Spleen (tissue), 11 donors: ENCODE measurements at regions not wholly inside any gene's neighbourhood (a gene's known extent, or its start where the extent isn't known, plus 50 kb on each side); places are given as distances from the start of the nearest gene placed in this dataset.

ENCODE experiments used
- DNase-seq: peaks from one replicate; pipeline ENCODE4 v3.0.0-alpha.2; 2020
- H3K27ac ChIP-seq, 8 donors: fragments of 200-600 bp; sonication (generic) in 7 of 8; 1 replicate in 4 of 8; 2 replicates in 4 of 8; pipeline versions ENCODE4 v1.5.0 to v1.8.0; 2016 to 2021; ENCODE audit warnings: inconsistent platforms in 4 of 8, mild to moderate bottlenecking in 4 of 8, moderate library complexity in 1 of 8
- H3K27me3 ChIP-seq, 7 donors: fragments of 200-600 bp; sonication (generic) in 6 of 7; replicated peaks in 1 of 7; 1 replicate in 4 of 7; 2 replicates in 3 of 7; pipeline versions ENCODE4 v1.5.0 to v1.8.0; 2016 to 2021; ENCODE audit warnings: inconsistent platforms in 3 of 7, mild to moderate bottlenecking in 1 of 7
- H3K36me3 ChIP-seq, 6 donors: fragments of 200-600 bp; sonication (generic) in 5 of 6; 1 replicate in 4 of 6; 2 replicates in 2 of 6; pipeline versions ENCODE4 v1.5.0 to v1.8.0; 2016 to 2021; ENCODE audit warnings: inconsistent platforms in 2 of 6
- H3K4me1 ChIP-seq, 6 donors: fragments of 200-600 bp; sonication (generic) in 5 of 6; 1 replicate in 3 of 6; 2 replicates in 3 of 6; pipeline versions ENCODE4 v1.5.0 to v1.8.0; 2016 to 2021; ENCODE audit warnings: inconsistent platforms in 3 of 6
- H3K4me3 ChIP-seq, 8 donors: fragments of 200-600 bp; sonication (generic) in 7 of 8; 1 replicate in 4 of 8; 2 replicates in 4 of 8; pipeline versions ENCODE4 v1.5.0 to v1.8.0; 2016 to 2021; ENCODE audit warnings: inconsistent platforms in 4 of 8, mild to moderate bottlenecking in 4 of 8, moderate library complexity in 2 of 8
- H3K9me3 ChIP-seq, 8 donors: fragments of 200-600 bp; sonication (generic) in 7 of 8; 1 replicate in 4 of 8; 2 replicates in 4 of 8; pipeline versions ENCODE4 v1.5.0 to v1.8.0; 2016 to 2021; ENCODE audit warnings: inconsistent platforms in 4 of 8
- CTCF ChIP-seq, 11 experiments: fragments of 200-600 bp in 7 of 11; fragments of 450-650 bp in 4 of 11; sonication (generic) in 4 of 11; IDR thresholded peaks in 8 of 11; conservative IDR thresholded peaks in 3 of 11; 1 replicate in 7 of 11; 2 replicates in 4 of 11; pipeline versions ENCODE4 v1.4.0 to v1.8.0; 2016 to 2021; ENCODE audit warnings: antibody characterized with exemption in 11 of 11, inconsistent platforms in 4 of 11, mild to moderate bottlenecking in 1 of 11
- POLR2A ChIP-seq, 3 donors: fragments of 450-650 bp; IDR thresholded peaks; one replicate each; pipeline ENCODE4 v1.5.1; 2017; ENCODE audit warnings: antibody characterized with exemption in 3 of 3, mild to moderate bottlenecking in 1 of 3
- POLR2AphosphoS5 ChIP-seq, 3 donors: sonication (generic); formaldehyde crosslinking; IDR thresholded peaks; one replicate each; pipeline ENCODE4 v1.5.1; 2017; ENCODE audit warnings: antibody characterized with exemption in 3 of 3
- WGBS, 5 donors: extraction: QIAGEN DNeasy Blood & Tissue Kit in 3 of 5; methylation state at CpG; one replicate each; pipeline versions ENCODE4 v1.1.5 to v1.1.7; 2013 to 2018; 5-methylcytosine and 5-hydroxymethylcytosine counted together
- intact Hi-C: fragments of 100-400 bp; cut with DNase I; formaldehyde crosslinking; loops from one replicate; pipeline ENCODE4 v1.15.0; 2023; ENCODE audit warnings: low total_unique reads
- donor health status: healthy with polysubstance abuse.
- donor health status: DM: no; HTN: no; CAD: no; lungs with moderate emphysema.
- donor health status: DM: no; HTN: no; CAD: no.
- donor health status: Bipolar disorder and iron deficiency.
- donor health status: healthy.
- donor health status: DM: no; HTN: no; CAD: no.
- donor health status: DM: yes; HTN: yes; CAD: no.

GRCh38 chrY:19405598-19405997 lies 338.9 kb downstream of the KDM5D start:
- 79 to 87% (median 87%) methylated on average over 4 of the region's 4 CpGs; no CpG with 5 or more reads in 2 of the 5 donors for WGBS, 5 donors
- intact Hi-C loops: no loop called here

GRCh38 chrY:19392876-19393275 lies 351.6 kb downstream of the KDM5D start:
- Histone ChIP-seq H3K36me3 (no peaks in the 10 kb centered on the region), H3K9me3 (no peaks in the 10 kb centered on the region), H3K4me1 (no peaks in the 10 kb centered on the region), H3K27ac (no peak overlapping the region), H3K4me3 (no peak overlapping the region), H3K27me3 (no peaks in the 10 kb centered on the region)
- DNase-seq: no peak
- TF ChIP-seq POLR2AphosphoS5 (IDR thresholded peaks at IDR 0.05) (no peak), CTCF (IDR thresholded peaks at IDR 0.05 in 8 of 11, conservative IDR thresholded peaks at IDR 0.05 in 3 of 11) (no peak), POLR2A (IDR thresholded peaks at IDR 0.05) (no peak)
- intact Hi-C loops: no loop called here

More at GRCh38 chrY:19405598-19405997, 338.9 kb downstream of the KDM5D start:
- TF ChIP-seq POLR2AphosphoS5 (IDR thresholded peaks at IDR 0.05): no peak
- TF ChIP-seq CTCF (IDR thresholded peaks at IDR 0.05 in 8 of 11, conservative IDR thresholded peaks at IDR 0.05 in 3 of 11): no peak
- no peak for TF ChIP-seq POLR2A (IDR thresholded peaks at IDR 0.05)
- no peak for DNase-seq
- Histone ChIP-seq H3K9me3 (no peaks in the 10 kb centered on the region), H3K4me1 (no peaks in the 10 kb centered on the region), H3K27ac (no peak overlapping the region), H3K36me3 (no peaks in the 10 kb centered on the region), H3K27me3 (no peaks in the 10 kb centered on the region), H3K4me3 (no peak overlapping the region)

- H3K36me3 ChIP-seq: no peaks in the 10 kb centered on the region
- H3K9me3 ChIP-seq: no peaks in the 10 kb centered on the region
- DNase-seq: no peak
- H3K4me3 ChIP-seq: no peak overlapping the region
- 75 to 90% (median 85%) methylated on average over 1 of the region's 1 CpG; no CpG with 5 or more reads in 2 of the 5 donors for WGBS, 5 donors
- intact Hi-C loops: no loop called here
- H3K4me1 ChIP-seq: no peaks in the 10 kb centered on the region
- no peak overlapping the region for H3K27ac ChIP-seq
- no peak for TF ChIP-seq POLR2AphosphoS5 (IDR thresholded peaks at IDR 0.05)
- TF ChIP-seq POLR2A (IDR thresholded peaks at IDR 0.05): no peak
- TF ChIP-seq CTCF (IDR thresholded peaks at IDR 0.05 in 8 of 11, conservative IDR thresholded peaks at IDR 0.05 in 3 of 11): no peak
- H3K27me3 ChIP-seq: no peaks in the 10 kb centered on the region
These were observed 352.6 kb downstream of the KDM5D start for GRCh38 chrY:19391922-19392321.

GRCh38 chrY:19365321-19365720 lies 379.2 kb downstream of the KDM5D start:
- no peaks in the 10 kb centered on the region for H3K36me3 ChIP-seq
- TF ChIP-seq CTCF (IDR thresholded peaks at IDR 0.05 in 8 of 11, conservative IDR thresholded peaks at IDR 0.05 in 3 of 11): no peak
- DNase-seq: no peak
- H3K27ac ChIP-seq: no peak overlapping the region
- no peaks in the 10 kb centered on the region for H3K4me1 ChIP-seq
- WGBS, 5 donors: 71 to 78% (median 73%) methylated on average over 2 of the region's 2 CpGs; no CpG with 5 or more reads in 2 of the 5 donors
- no peaks in the 10 kb centered on the region for H3K9me3 ChIP-seq
- H3K4me3 ChIP-seq: no peak overlapping the region
- intact Hi-C loops: no loop called here
- no peaks in the 10 kb centered on the region for H3K27me3 ChIP-seq
